WTC11 (cell line): ENCODE measurements at regions not wholly inside any gene's neighbourhood (a gene's known extent, or its start where the extent isn't known, plus 50 kb on each side); places are given as distances from the start of the nearest gene placed in this dataset.
A peak's percentile ranks its signal among the peaks of the same experiment; 100 is the strongest.

Source experiments
- ATAC-seq: fragments of 200-7000 bp; cut with Tn5 transposase; 2 replicates; pipeline ENCODE4 v1.10.0; 2021; ENCODE audit warnings: mild to moderate bottlenecking, moderate library complexity
- CTCF ChIA-PET: fragments of 300-600 bp; sonication (Branson Sonifier 250); formaldehyde crosslinking; loops from one replicate; lab custom pipeline; 2021; ENCODE audit warnings: antibody characterized with exemption; lab: Charles Lee
- POLR2A ChIA-PET: fragments of 350-600 bp; sonication (Branson Sonifier 250); formaldehyde crosslinking; loops from one replicate; lab custom pipeline; 2021; ENCODE audit warnings: antibody characterized with exemption; lab: Charles Lee
- DNase-seq: peaks from one replicate; pipeline ENCODE4 v3.0.0; 2021; ENCODE audit warnings: low spot score
- H3K27ac Mint-ChIP-seq: 2 replicates; pipeline ENCODE4 v1.8.0; 2021; ENCODE audit warnings: mixed read lengths
- H3K27me3 Mint-ChIP-seq: 2 replicates; pipeline ENCODE4 v1.8.0; 2021; ENCODE audit warnings: low read depth, mild to moderate bottlenecking, moderate library complexity, mixed read lengths
- H3K36me3 Mint-ChIP-seq: 2 replicates; pipeline ENCODE4 v1.8.0; 2021; ENCODE audit warnings: mixed read lengths
- H3K4me1 Mint-ChIP-seq: 2 replicates; pipeline ENCODE4 v1.8.0; 2022; ENCODE audit warnings: mixed read lengths
- H3K4me3 Mint-ChIP-seq: 2 replicates; pipeline ENCODE4 v1.8.0; 2021; ENCODE audit warnings: mild to moderate bottlenecking, moderate library complexity, mixed read lengths
- H3K9me3 Mint-ChIP-seq: 2 replicates; pipeline ENCODE4 v1.8.0; 2021; ENCODE audit warnings: mixed read lengths
- CBFB ChIP-seq: sonication (generic); formaldehyde crosslinking; IDR thresholded peaks from 2 replicates; pipeline ENCODE4 v1.8.1; 2022; ENCODE audit warnings: mild to moderate bottlenecking, low read depth, missing genetic modification reagents
- CREB1 ChIP-seq: sonication (generic); formaldehyde crosslinking; IDR thresholded peaks from 2 replicates; pipeline ENCODE4 v1.8.0; 2023; ENCODE audit warnings: mild to moderate bottlenecking, missing genetic modification reagents
- CREM ChIP-seq: sonication (generic); formaldehyde crosslinking; IDR thresholded peaks from 2 replicates; pipeline ENCODE4 v1.8.1; 2022; ENCODE audit warnings: mild to moderate bottlenecking, missing genetic modification reagents, moderate library complexity
- GRHL2 ChIP-seq: fragments of 250-450 bp; sonication (Bioruptor Pico); IDR thresholded peaks from 2 replicates; pipeline ENCODE4 v1.8.0; 2022; ENCODE audit warnings: mild to moderate bottlenecking, moderate library complexity; ENCODE audit not compliant: insufficient replicate concordance, severe bottlenecking
- IRF2 ChIP-seq: sonication (generic); formaldehyde crosslinking; IDR thresholded peaks from 2 replicates; pipeline ENCODE4 v1.8.0; 2022; ENCODE audit warnings: low read depth, missing genetic modification reagents, borderline replicate concordance
- JUN ChIP-seq: sonication (generic); formaldehyde crosslinking; IDR thresholded peaks from 2 replicates; pipeline ENCODE4 v1.8.0; 2023; ENCODE audit warnings: mild to moderate bottlenecking, missing genetic modification reagents
- MXD4 ChIP-seq: fragments of 250-450 bp; sonication (Bioruptor Pico); IDR thresholded peaks from 2 replicates; pipeline ENCODE4 v1.8.0; 2021; ENCODE audit warnings: mild to moderate bottlenecking, moderate library complexity, borderline replicate concordance
- MYBL2 ChIP-seq: sonication (generic); formaldehyde crosslinking; IDR thresholded peaks from 2 replicates; pipeline ENCODE4 v1.8.1; 2023; ENCODE audit warnings: mild to moderate bottlenecking, moderate library complexity, missing genetic modification reagents
- NFE2L1 ChIP-seq: sonication (generic); formaldehyde crosslinking; IDR thresholded peaks from 2 replicates; pipeline ENCODE4 v1.8.1; 2023; ENCODE audit warnings: missing genetic modification reagents
- OVOL2 ChIP-seq: fragments of 250-450 bp; sonication (Bioruptor Pico); IDR thresholded peaks from 2 replicates; pipeline ENCODE4 v1.9.0; 2021; ENCODE audit warnings: mild to moderate bottlenecking, borderline replicate concordance
- PRRX2 ChIP-seq: fragments of 250-450 bp; sonication (Bioruptor Pico); IDR thresholded peaks from 2 replicates; pipeline ENCODE4 v1.8.0; 2021; ENCODE audit warnings: mild to moderate bottlenecking
- RELA ChIP-seq: sonication (generic); formaldehyde crosslinking; IDR thresholded peaks from 2 replicates; pipeline ENCODE4 v1.8.1; 2022; ENCODE audit warnings: missing genetic modification reagents, mild to moderate bottlenecking, borderline replicate concordance
- RORB ChIP-seq: fragments of 250-450 bp; sonication (Bioruptor Pico); IDR thresholded peaks from 2 replicates; pipeline ENCODE4 v1.9.0; 2021; ENCODE audit warnings: mild to moderate bottlenecking
- SMAD4 ChIP-seq: sonication (generic); formaldehyde crosslinking; IDR thresholded peaks from 2 replicates; pipeline ENCODE4 v1.8.0; 2022; ENCODE audit warnings: mild to moderate bottlenecking, missing genetic modification reagents
- SOX15 ChIP-seq: fragments of 250-450 bp; sonication (Bioruptor Pico); IDR thresholded peaks from 2 replicates; pipeline ENCODE4 v1.9.0; 2021; ENCODE audit warnings: mild to moderate bottlenecking
- TCF7 ChIP-seq: sonication (generic); formaldehyde crosslinking; IDR thresholded peaks from 2 replicates; pipeline ENCODE4 v1.8.0; 2022; ENCODE audit warnings: mild to moderate bottlenecking, low read depth, missing genetic modification reagents, moderate library complexity
- TEAD1 ChIP-seq: sonication (generic); formaldehyde crosslinking; IDR thresholded peaks from 2 replicates; pipeline ENCODE4 v1.8.0; 2022; ENCODE audit warnings: mild to moderate bottlenecking, missing genetic modification reagents
- TEAD4 ChIP-seq: sonication (generic); formaldehyde crosslinking; IDR thresholded peaks from 2 replicates; pipeline ENCODE4 v1.8.0; 2022; ENCODE audit warnings: mild to moderate bottlenecking, missing genetic modification reagents
- TP53 ChIP-seq: sonication (generic); formaldehyde crosslinking; IDR thresholded peaks from 2 replicates; pipeline ENCODE4 v1.8.1; 2023; ENCODE audit warnings: mild to moderate bottlenecking, missing genetic modification reagents
- ZNF121 ChIP-seq: sonication (generic); formaldehyde crosslinking; IDR thresholded peaks from 2 replicates; pipeline ENCODE4 v1.8.0; 2023; ENCODE audit warnings: missing genetic modification reagents
- ZNF423 ChIP-seq: fragments of 250-450 bp; sonication (Bioruptor Pico); IDR thresholded peaks from 2 replicates; pipeline ENCODE4 v2.1.2; 2022; ENCODE audit warnings: mild to moderate bottlenecking, moderate library complexity
- TF ChIP-seq, protein P1 (sequence below): fragments of 250-450 bp; sonication (Bioruptor Pico); conservative IDR thresholded peaks from 2 replicates; pipeline ENCODE4 v1.9.0; 2021; ENCODE audit warnings: mild to moderate bottlenecking
- TF ChIP-seq, protein P2 (sequence below): fragments of 250-450 bp; sonication (Bioruptor Pico); IDR thresholded peaks from 2 replicates; pipeline ENCODE4 v1.8.0; 2021; ENCODE audit warnings: mild to moderate bottlenecking
- TF ChIP-seq, protein P3 (sequence below): sonication (generic); formaldehyde crosslinking; IDR thresholded peaks from 2 replicates; pipeline ENCODE4 v1.8.1; 2023; ENCODE audit warnings: mild to moderate bottlenecking, missing genetic modification reagents
- TF ChIP-seq, protein P4 (sequence below): fragments of 250-450 bp; sonication (Bioruptor Pico); IDR thresholded peaks from 2 replicates; pipeline ENCODE4 v1.9.0; 2021; ENCODE audit warnings: mild to moderate bottlenecking
- TF ChIP-seq, protein P5 (sequence below): fragments of 200-600 bp; IDR thresholded peaks from 2 replicates; pipeline ENCODE4 v1.8.0; 2022; ENCODE audit warnings: antibody characterized with exemption

DNA sequence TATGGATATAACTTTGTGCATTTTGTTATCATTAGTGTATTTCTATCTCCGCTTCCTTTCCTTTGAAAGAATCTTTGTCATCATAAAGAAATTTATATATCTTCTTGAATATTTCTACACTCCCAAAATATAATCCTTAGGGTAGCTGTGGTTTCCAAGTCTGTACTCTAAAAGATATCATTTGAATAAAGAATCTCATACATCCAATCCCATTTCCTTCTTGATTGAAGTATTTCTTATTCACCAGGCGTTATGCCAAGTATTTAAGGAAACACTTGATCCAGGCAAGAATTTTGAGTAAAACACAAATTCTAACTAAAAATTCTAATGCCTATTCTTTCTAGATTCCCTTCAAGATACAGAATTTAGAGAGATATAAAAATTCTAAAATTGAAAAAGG lies 821.8 kb downstream of the GALC start (continued):
- TF ChIP-seq, protein P1, sequence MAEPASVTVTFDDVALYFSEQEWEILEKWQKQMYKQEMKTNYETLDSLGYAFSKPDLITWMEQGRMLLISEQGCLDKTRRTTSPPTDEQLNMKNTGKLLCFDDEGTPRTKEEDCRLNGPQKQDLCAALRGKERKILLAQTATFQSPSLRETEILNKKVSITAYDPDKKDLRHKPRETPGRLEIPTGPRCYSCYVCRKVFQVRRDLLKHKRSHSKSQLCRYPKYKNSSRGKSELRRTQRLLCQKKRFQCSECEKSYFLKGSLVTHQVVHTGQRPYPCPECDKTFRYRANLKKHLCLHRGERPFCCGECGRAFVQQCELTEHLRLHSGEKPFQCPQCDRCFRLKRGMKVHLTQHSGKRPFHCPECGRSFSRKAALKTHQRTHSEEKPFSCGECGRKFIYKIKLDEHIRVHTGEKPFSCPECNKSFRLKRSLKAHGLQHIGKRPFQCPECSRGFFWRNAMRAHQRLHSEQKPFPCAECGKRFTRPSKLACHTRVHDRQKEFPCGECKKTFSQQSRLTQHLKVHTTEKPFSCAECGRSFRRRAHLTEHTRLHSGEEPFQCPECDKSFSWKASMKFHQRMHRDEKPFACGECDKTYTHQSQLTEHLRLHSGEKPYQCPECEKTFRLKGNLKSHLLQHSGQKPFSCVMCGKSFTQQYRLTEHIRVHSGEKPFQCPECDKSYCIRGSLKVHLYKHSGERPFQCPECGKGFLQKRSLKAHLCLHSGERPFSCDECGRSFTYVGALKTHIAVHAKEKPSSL = no peak
- TF ChIP-seq TEAD4 (CRISPR knock-in tag) (no peak), MYBL2 (CRISPR knock-in tag) (no peak), PRRX2 (CRISPR knock-in tag) (no peak)

DNA sequence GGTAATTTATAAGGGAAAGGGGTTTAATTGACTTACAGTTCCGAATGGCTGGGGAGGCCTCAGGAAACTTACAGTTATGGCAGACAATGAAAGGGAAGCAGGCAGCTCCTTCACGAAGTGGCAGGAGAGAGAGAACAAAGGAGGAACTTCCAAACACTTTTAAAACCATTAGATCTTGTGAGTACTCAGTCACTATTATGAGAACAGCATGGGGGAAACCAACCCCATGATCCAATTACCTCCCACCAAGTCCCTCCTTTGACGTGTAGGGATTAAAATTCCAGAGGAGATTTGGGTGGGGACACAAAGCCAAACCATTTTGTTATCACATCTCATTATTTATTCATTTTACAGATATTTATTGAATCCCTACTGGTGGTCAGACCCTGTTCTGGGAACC lies 822.8 kb downstream of the GALC start:
- Mint-ChIP-seq H3K4me3 (no peak overlapping the region), H3K9me3 (peaks cover 3% of the 10 kb centered on the region; the same call in 1 of the 2 replicates), H3K27me3 (peaks cover 60% of the 10 kb centered on the region), H3K36me3 (0 out of 2 replicates have a peak, but pooled peaks cover 6% of the 10 kb centered on the region), H3K4me1 (peaks cover 31% of the 10 kb centered on the region), H3K27ac (peak overlapping the region; percentile 25)
- POLR2A ChIA-PET = no interaction called here
- CTCF ChIA-PET = no interaction called here
- ATAC-seq (peak; percentile 82), DNase-seq (no peak)
- TF ChIP-seq RELA (no peak), TEAD1 (CRISPR knock-in tag) (0 out of 2 replicates have a peak, but pooled peaks have one; percentile 67), TP53 (no peak)
- TF ChIP-seq, protein P2, sequence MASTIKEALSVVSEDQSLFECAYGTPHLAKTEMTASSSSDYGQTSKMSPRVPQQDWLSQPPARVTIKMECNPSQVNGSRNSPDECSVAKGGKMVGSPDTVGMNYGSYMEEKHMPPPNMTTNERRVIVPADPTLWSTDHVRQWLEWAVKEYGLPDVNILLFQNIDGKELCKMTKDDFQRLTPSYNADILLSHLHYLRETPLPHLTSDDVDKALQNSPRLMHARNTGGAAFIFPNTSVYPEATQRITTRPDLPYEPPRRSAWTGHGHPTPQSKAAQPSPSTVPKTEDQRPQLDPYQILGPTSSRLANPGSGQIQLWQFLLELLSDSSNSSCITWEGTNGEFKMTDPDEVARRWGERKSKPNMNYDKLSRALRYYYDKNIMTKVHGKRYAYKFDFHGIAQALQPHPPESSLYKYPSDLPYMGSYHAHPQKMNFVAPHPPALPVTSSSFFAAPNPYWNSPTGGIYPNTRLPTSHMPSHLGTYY (CRISPR knock-in tag) = no peak
- TF ChIP-seq, protein P3, sequence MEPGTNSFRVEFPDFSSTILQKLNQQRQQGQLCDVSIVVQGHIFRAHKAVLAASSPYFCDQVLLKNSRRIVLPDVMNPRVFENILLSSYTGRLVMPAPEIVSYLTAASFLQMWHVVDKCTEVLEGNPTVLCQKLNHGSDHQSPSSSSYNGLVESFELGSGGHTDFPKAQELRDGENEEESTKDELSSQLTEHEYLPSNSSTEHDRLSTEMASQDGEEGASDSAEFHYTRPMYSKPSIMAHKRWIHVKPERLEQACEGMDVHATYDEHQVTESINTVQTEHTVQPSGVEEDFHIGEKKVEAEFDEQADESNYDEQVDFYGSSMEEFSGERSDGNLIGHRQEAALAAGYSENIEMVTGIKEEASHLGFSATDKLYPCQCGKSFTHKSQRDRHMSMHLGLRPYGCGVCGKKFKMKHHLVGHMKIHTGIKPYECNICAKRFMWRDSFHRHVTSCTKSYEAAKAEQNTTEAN = no peak

DNA sequence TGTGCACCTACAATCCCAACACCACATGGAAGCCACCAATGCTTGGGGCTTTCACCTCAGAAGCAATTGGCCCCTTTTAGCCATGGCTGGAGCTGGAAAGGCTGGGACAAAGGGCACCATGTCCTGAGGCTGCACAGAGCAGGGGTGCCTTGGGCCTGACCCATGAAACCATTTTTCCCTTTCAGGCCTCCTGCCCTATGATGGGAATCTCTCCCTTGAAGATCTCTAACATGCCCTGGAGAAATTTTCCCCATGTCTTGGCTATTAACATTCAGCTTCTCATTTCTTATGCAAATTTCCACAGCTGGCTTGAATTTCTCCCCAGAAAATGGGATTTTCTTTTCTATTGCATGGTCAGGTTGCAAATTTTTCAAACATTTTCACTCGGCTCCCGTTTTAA lies 823.6 kb downstream of the GALC start:
- H3K9me3 Mint-ChIP-seq = peaks cover 3% of the 10 kb centered on the region; the same call in 1 of the 2 replicates
- DNase-seq (no peak), ATAC-seq (peak; percentile 36)
- ChIA-PET POLR2A (no interaction called here), CTCF (no interaction called here)
- peaks cover 30% of the 10 kb centered on the region for H3K4me1 Mint-ChIP-seq
- H3K36me3 Mint-ChIP-seq = 0 out of 2 replicates have a peak, but pooled peaks cover 6% of the 10 kb centered on the region
- peaks cover 67% of the 10 kb centered on the region for H3K27me3 Mint-ChIP-seq
- H3K27ac Mint-ChIP-seq = no peak overlapping the region
- no peak for TF ChIP-seq RORB
- H3K4me3 Mint-ChIP-seq = no peak overlapping the region

DNA sequence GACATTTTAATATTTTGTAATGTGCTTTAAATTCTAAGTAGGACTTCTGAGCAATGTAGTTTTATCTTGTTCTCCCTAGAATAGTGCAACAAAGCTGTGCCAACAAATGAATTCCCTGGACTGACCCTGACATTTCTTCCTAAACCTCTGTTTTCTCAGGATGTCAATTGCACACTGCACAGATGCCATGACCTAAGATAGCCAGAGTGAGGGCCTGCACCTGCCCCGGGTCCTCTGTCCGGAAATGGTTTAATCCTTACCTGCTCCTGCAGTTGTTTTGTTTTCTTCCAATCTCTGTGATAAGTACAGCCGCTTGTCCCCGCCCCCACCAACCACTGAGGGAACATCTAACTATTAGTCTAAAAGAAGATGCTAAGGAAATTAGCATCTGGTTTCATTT lies 831.5 kb downstream of the GALC start:
- ChIA-PET CTCF (no interaction called here), POLR2A (no interaction called here)
- H3K9me3 Mint-ChIP-seq = peaks cover 5% of the 10 kb centered on the region
- H3K27ac Mint-ChIP-seq = no peak overlapping the region
- DNase-seq (no peak), ATAC-seq (no peak)
- H3K4me3 Mint-ChIP-seq = no peak overlapping the region
- H3K27me3 Mint-ChIP-seq = peaks cover 70% of the 10 kb centered on the region
- H3K36me3 Mint-ChIP-seq = no peaks in the 10 kb centered on the region
- peaks cover 19% of the 10 kb centered on the region for H3K4me1 Mint-ChIP-seq
- TF ChIP-seq IRF2 (CRISPR knock-in tag) = no peak
- TF ChIP-seq OVOL2 (CRISPR knock-in tag) = no peak
- TF ChIP-seq NFE2L1 (CRISPR knock-in tag) = no peak
- no peak for TF ChIP-seq TCF7
- TF ChIP-seq CREB1 (CRISPR knock-in tag) = no peak
- TF ChIP-seq ZNF121 (CRISPR knock-in tag) = no peak
- TF ChIP-seq MXD4 (CRISPR knock-in tag) = no peak
- TF ChIP-seq CREM (CRISPR knock-in tag) = no peak
- TF ChIP-seq JUN = no peak
- TF ChIP-seq, protein P4, sequence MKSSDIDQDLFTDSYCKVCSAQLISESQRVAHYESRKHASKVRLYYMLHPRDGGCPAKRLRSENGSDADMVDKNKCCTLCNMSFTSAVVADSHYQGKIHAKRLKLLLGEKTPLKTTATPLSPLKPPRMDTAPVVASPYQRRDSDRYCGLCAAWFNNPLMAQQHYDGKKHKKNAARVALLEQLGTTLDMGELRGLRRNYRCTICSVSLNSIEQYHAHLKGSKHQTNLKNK = no peak
- no peak for TF ChIP-seq SOX15 (CRISPR knock-in tag)
- TF ChIP-seq GRHL2 (CRISPR knock-in tag) = no peak
- TF ChIP-seq CBFB (CRISPR knock-in tag) = no peak
- no peak for TF ChIP-seq SMAD4 (CRISPR knock-in tag)
- TF ChIP-seq, protein P5, sequence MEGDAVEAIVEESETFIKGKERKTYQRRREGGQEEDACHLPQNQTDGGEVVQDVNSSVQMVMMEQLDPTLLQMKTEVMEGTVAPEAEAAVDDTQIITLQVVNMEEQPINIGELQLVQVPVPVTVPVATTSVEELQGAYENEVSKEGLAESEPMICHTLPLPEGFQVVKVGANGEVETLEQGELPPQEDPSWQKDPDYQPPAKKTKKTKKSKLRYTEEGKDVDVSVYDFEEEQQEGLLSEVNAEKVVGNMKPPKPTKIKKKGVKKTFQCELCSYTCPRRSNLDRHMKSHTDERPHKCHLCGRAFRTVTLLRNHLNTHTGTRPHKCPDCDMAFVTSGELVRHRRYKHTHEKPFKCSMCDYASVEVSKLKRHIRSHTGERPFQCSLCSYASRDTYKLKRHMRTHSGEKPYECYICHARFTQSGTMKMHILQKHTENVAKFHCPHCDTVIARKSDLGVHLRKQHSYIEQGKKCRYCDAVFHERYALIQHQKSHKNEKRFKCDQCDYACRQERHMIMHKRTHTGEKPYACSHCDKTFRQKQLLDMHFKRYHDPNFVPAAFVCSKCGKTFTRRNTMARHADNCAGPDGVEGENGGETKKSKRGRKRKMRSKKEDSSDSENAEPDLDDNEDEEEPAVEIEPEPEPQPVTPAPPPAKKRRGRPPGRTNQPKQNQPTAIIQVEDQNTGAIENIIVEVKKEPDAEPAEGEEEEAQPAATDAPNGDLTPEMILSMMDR = no peak
- TF ChIP-seq, protein P2 (CRISPR knock-in tag) = no peak
- TF ChIP-seq ZNF423 = no peak
